PC-3 (cell line): ENCODE measurements at regions not wholly inside any gene's neighbourhood (a gene's known extent, or its start where the extent isn't known, plus 50 kb on each side); places are given as distances from the start of the nearest gene placed in this dataset.

Experiments used
- ATAC-seq: fragments of 200-7000 bp; cut with Tn5 transposase; 2 replicates; pipeline ENCODE4 v1.9.1; 2020; ENCODE audit warnings: mild to moderate bottlenecking, moderate library complexity
- BruUV-seq: library from RNA; stranded (reverse); fragments of 400-500 nt; replicated peaks from 2 replicates; lab custom pipeline; 2021; lab: Mats Ljungman, UMichigan
- CTCF ChIA-PET: fragments of 300-600 bp; sonication (Branson Sonifier 250); formaldehyde crosslinking; loops from one replicate; lab custom pipeline; 2022; ENCODE audit warnings: antibody characterized with exemption; lab: Charles Lee
- POLR2A ChIA-PET: fragments of 300-600 bp; sonication (Branson Sonifier 250); formaldehyde crosslinking; loops from one replicate; lab custom pipeline; 2022; ENCODE audit warnings: antibody characterized with exemption; ENCODE audit not compliant: unreplicated experiment; lab: Charles Lee
- DNase-seq: peaks from one replicate; pipeline ENCODE4 v3.0.0-alpha.2; 2015
- H2AFZ ChIP-seq: fragments of 300-600 bp; sonication (generic); 2 replicates; pipeline ENCODE4 v1.6.0; 2016; ENCODE audit warnings: antibody characterized with exemption, low read length
- H3F3A ChIP-seq: fragments of 300-600 bp; sonication (generic); one replicate; pipeline ENCODE4 v1.6.0; 2017; ENCODE audit warnings: antibody characterized with exemption, low read length, control low read depth, mild to moderate bottlenecking; ENCODE audit not compliant: unreplicated experiment
- H3K27ac ChIP-seq: fragments of 300-600 bp; sonication (generic); 2 replicates; pipeline ENCODE4 v1.5.1; 2016; ENCODE audit warnings: mild to moderate bottlenecking, low read length
- H3K27me3 ChIP-seq: fragments of 300-600 bp; sonication (generic); 2 replicates; pipeline ENCODE4 v1.6.1; 2016; ENCODE audit warnings: low read length, mixed read lengths
- H3K36me3 ChIP-seq: fragments of 300-600 bp; sonication (generic); 2 replicates; pipeline ENCODE4 v1.6.1; 2016; ENCODE audit warnings: low read depth, mixed run types, low read length, mixed read lengths
- H3K4me1 ChIP-seq: fragments of 300-600 bp; sonication (generic); 2 replicates; pipeline ENCODE4 v1.5.1; 2016; ENCODE audit warnings: low read length; ENCODE audit not compliant: insufficient read depth
- H3K4me2 ChIP-seq: fragments of 300-600 bp; sonication (generic); 2 replicates; pipeline ENCODE4 v1.6.0; 2016; ENCODE audit warnings: low read length
- H3K4me3 ChIP-seq: fragments of 300-600 bp; sonication (generic); 2 replicates; pipeline ENCODE4 v1.5.1; 2016; ENCODE audit warnings: mild to moderate bottlenecking, low read length, mixed read lengths
- H3K79me2 ChIP-seq: fragments of 300-600 bp; sonication (generic); 2 replicates; pipeline ENCODE4 v1.6.1; 2017; ENCODE audit warnings: low read length, mixed read lengths
- H3K9ac ChIP-seq: fragments of 300-600 bp; sonication (generic); 2 replicates; pipeline ENCODE4 v1.6.0; 2016; ENCODE audit warnings: mild to moderate bottlenecking, low read length
- H3K9me2 ChIP-seq: fragments of 300-600 bp; sonication (generic); replicated peaks from 2 replicates; pipeline ENCODE4 v1.6.1; 2016; ENCODE audit warnings: mixed run types, low read length, mixed read lengths
- H3K9me3 ChIP-seq: fragments of 300-600 bp; sonication (generic); 2 replicates; pipeline ENCODE4 v1.6.1; 2016; ENCODE audit warnings: low read length, mixed read lengths
- H4K20me1 ChIP-seq: fragments of 300-600 bp; sonication (generic); 2 replicates; pipeline ENCODE4 v1.6.1; 2016; ENCODE audit warnings: low read length, mixed read lengths
- EZH2 ChIP-seq: fragments of 300-600 bp; sonication (generic); IDR thresholded peaks from one replicate; pipeline ENCODE4 v1.6.1; 2017; ENCODE audit warnings: antibody characterized with exemption, mild to moderate bottlenecking, low read length; ENCODE audit not compliant: unreplicated experiment
- EZH2phosphoT487 ChIP-seq: fragments of 300-600 bp; sonication (generic); IDR thresholded peaks from 2 replicates; pipeline ENCODE4 v1.6.1; 2018; ENCODE audit warnings: mild to moderate bottlenecking, antibody characterized with exemption, low read length, borderline replicate concordance
- intact Hi-C: fragments of 100-400 bp; cut with micrococcal nuclease; formaldehyde crosslinking; loops from 2 replicates; pipeline ENCODE4 v1.9.0; 2023
- TF ChIP-seq, protein P1 (sequence below): fragments of 300-600 bp; sonication (generic); conservative IDR thresholded peaks from 2 replicates; pipeline ENCODE4 v1.5.1; 2017; ENCODE audit warnings: antibody characterized with exemption, low read depth, mild to moderate bottlenecking, low read length

DNA sequence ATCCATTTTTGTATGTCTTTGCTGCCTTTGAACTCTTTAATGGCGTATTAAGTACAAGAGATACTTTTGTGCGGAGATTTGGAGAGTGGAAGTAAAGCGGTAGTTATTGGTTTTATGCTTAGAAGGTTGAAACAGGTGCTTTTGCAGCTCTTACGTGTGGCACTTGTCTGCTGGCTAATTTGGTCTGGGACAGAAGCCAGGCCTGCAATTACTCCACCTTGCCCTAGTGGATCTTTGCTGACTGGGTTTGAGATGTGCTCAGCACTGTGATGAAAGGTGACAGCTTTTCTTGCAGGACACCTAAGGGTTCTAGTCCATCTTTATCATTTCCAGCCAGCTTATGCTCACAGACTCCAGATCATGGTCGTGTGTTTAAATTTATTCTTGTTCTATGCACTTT is 252.5 kb downstream of the RPL10L start:
- Histone ChIP-seq H3K36me3 (no peaks in the 10 kb centered on the region), H3K27ac (no peak overlapping the region), H3K4me3 (no peak overlapping the region), H3K4me2 (no peak overlapping the region), H3K9me2 (no peaks in the 10 kb centered on the region), H4K20me1 (no peaks in the 10 kb centered on the region), H3F3A (no peaks in the 10 kb centered on the region), H3K4me1 (no peaks in the 10 kb centered on the region), H3K9ac (no peak overlapping the region), H2AFZ (no peak overlapping the region), H3K79me2 (no peaks in the 10 kb centered on the region), H3K27me3 (no peaks in the 10 kb centered on the region), H3K9me3 (no peaks in the 10 kb centered on the region)
- CTCF ChIA-PET = no interaction called here
- ATAC-seq = no peak
- TF ChIP-seq EZH2 = no peak
- TF ChIP-seq, protein P1, sequence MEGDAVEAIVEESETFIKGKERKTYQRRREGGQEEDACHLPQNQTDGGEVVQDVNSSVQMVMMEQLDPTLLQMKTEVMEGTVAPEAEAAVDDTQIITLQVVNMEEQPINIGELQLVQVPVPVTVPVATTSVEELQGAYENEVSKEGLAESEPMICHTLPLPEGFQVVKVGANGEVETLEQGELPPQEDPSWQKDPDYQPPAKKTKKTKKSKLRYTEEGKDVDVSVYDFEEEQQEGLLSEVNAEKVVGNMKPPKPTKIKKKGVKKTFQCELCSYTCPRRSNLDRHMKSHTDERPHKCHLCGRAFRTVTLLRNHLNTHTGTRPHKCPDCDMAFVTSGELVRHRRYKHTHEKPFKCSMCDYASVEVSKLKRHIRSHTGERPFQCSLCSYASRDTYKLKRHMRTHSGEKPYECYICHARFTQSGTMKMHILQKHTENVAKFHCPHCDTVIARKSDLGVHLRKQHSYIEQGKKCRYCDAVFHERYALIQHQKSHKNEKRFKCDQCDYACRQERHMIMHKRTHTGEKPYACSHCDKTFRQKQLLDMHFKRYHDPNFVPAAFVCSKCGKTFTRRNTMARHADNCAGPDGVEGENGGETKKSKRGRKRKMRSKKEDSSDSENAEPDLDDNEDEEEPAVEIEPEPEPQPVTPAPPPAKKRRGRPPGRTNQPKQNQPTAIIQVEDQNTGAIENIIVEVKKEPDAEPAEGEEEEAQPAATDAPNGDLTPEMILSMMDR = no peak
- intact Hi-C loops = loop anchor here (10.0 kb wide), 1 partner anchor 56 kb away; no protein-coding TSS in a partner anchor
- no TSS peak for BruUV-seq
- DNase-seq = no peak
- POLR2A ChIA-PET = interaction anchor here (0.5 kb wide), 1 partner anchor 1553 kb away, joined by 4 read pairs; no protein-coding TSS in a partner anchor

DNA sequence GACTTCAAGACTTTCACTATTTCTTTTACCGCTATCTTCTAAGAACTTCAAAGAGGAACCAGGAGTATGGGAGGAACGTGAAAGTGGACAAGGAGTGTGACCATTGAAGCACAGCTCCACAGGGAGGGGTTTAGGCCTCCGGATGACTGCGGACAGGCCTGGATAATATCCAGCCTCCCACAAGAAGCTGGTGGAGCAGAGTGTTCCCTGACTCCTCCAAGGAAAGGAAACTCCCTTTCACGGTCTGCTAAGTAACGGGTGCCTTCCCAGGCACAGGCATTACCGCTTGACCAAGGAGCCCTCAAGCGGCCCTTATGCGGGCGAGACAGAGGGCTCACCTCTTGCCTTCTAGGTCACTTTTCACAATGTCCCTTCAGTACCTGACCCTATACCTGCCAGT is 267.0 kb downstream of the RPL10L start:
- Histone ChIP-seq H4K20me1 (no peaks in the 10 kb centered on the region), H3K9me3 (no peaks in the 10 kb centered on the region), H3K27me3 (no peaks in the 10 kb centered on the region), H3K4me1 (no peaks in the 10 kb centered on the region), H2AFZ (no peak overlapping the region), H3K9ac (no peak overlapping the region), H3K79me2 (no peaks in the 10 kb centered on the region), H3K9me2 (no peaks in the 10 kb centered on the region), H3F3A (no peaks in the 10 kb centered on the region), H3K4me2 (no peak overlapping the region), H3K36me3 (no peaks in the 10 kb centered on the region), H3K4me3 (no peak overlapping the region), H3K27ac (no peak overlapping the region)
- no peak for ATAC-seq
- intact Hi-C loops = no loop called here
- no peak for DNase-seq
- no TSS peak for BruUV-seq
- ChIA-PET POLR2A (no interaction called here), CTCF (no interaction called here)
- TF ChIP-seq, protein P1 = no peak
- TF ChIP-seq EZH2phosphoT487 (no peak), EZH2 (no peak)

DNA sequence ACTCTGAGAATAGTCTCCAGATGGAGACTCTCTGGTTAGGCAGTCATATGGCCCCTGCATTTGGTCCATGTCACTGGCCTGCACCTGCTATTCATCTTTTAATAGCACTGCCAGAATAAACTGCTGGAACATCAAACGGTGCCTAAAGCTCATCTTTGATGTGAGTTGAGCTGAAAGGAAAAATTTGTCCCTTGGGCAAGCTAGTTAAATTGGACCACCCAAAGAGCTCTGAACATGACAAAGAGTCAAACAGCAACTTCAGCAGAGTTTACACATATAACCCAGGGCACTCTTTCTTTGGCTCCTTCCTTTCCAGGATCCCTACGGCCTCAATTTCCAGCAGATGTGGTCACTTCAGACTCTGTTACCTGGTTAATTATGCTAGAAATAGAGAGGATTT is 269.9 kb downstream of the RPL10L start:
- H3K36me3 ChIP-seq = no peaks in the 10 kb centered on the region
- H3K4me2 ChIP-seq = no peak overlapping the region
- H3K4me1 ChIP-seq = no peaks in the 10 kb centered on the region
- BruUV-seq = no TSS peak
- no peaks in the 10 kb centered on the region for H3K79me2 ChIP-seq
- H3K4me3 ChIP-seq = no peak overlapping the region
- POLR2A ChIA-PET = no interaction called here
- no peaks in the 10 kb centered on the region for H3K9me2 ChIP-seq
- DNase-seq (no peak), ATAC-seq (no peak)
- H3K27ac ChIP-seq = no peak overlapping the region
- H3K9me3 ChIP-seq = no peaks in the 10 kb centered on the region
- no peaks in the 10 kb centered on the region for H4K20me1 ChIP-seq
- CTCF ChIA-PET = no interaction called here
- H3F3A ChIP-seq = no peaks in the 10 kb centered on the region
- H3K9ac ChIP-seq = no peak overlapping the region
- no peaks in the 10 kb centered on the region for H3K27me3 ChIP-seq
- no peak for TF ChIP-seq EZH2
- TF ChIP-seq, protein P1 = no peak
- no peak for TF ChIP-seq EZH2phosphoT487
- intact Hi-C loops = no loop called here
- no peak overlapping the region for H2AFZ ChIP-seq
